ENCODE measurements at regions not wholly inside any gene's neighbourhood (a gene's known extent, or its start where the extent isn't known, plus 50 kb on each side); places are given as distances from the start of the nearest gene placed in this dataset.
"Not testable (repeated sequence)": the region's sequence is repeated elsewhere in the genome, so short reads cannot be mapped to it uniquely, and the experiment has no call there.

DNA sequence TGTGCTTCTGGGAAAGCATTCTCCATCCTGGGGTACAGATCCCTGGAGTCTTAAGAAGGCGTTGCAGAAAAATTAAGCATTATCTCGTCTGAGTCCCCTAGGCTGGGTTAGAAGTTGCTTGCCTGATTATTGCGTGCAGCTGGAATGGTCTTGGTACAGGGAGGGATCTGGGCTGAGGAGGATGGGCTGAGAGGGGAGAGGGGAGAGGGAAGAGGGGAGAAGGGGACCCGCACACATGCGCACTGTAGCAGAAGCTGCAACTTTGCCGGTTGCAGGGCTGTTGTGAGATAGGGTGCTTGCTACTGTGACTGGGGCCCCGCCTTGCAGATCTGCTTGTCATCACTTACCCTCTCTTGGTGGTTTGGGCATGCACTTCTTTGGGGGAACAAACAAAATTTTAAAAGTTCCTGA lies 316.8 kb downstream of the DLEU7 start:
- no peak for DNase-seq (ENCODE audit: low spot score)

DNA sequence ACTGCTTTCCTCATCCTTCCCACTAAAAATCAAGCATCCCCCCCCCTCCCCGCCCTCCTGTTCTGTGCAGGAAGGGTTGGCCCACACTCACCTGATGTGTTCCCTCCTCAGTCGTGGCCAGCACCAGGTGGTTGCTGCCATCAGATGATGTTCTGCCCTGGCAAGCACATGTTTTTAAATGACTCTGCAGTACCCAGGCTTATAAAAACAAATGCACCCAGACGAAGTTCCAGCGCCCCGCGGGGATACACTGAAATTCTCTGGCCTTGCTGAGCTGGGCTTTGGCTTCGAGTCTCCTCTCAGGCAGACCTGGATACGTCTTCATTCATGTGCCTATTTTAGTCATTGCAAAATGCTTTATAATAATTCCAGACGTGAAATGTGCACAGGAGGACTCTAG lies 316.3 kb downstream of the DLEU7 start:
- DNase-seq (ENCODE audit: low spot score): no peak

DNA sequence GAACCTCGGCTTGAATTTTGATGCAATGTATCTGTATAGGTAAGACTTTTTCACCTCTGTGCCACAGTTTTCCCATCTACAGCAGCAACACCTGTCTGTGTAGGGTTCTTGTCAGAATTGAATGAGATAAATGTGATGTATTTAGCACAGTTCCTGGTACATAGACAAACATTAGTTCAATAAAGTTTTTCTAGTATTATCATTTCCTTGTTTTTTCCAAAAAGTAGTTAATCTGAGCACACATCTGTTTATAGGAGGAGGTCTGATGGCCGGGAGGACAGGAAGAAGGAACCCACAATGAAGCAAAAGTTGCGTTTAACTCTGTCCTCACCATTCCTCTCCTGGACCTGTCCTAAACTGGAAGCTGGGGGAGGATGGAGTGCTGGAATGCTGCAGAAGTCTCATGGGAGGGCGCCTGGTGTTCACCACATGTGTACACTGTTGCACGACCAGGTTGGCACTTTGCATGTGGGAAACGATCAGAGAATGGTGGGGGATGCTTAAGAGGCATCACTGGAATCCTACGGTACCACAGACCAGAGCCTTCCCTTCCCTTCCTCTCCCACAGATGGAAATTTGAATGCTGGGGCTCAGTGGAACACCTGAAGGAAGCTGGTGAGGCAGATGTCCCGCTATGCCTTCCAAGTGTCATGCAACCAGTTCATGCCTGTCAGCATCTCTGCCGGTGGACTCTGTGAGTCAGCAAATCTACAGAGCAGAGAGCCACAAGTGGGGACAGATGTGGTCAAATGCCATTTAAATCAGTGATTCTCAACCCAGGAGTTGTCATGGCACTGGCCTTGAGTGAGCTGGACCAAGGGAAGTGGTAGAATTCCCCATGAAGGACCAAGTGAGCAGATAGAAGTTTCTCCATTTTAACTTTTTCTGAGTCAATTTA lies 315.6 kb downstream of the DLEU7 start:
- no peak for DNase-seq (ENCODE audit: low spot score)

- peak; percentile 87 for DNase-seq (ENCODE audit: low spot score)
Observed at GRCh38 chr13:50529154-50529882, 314.2 kb downstream of the DLEU7 start.

DNA sequence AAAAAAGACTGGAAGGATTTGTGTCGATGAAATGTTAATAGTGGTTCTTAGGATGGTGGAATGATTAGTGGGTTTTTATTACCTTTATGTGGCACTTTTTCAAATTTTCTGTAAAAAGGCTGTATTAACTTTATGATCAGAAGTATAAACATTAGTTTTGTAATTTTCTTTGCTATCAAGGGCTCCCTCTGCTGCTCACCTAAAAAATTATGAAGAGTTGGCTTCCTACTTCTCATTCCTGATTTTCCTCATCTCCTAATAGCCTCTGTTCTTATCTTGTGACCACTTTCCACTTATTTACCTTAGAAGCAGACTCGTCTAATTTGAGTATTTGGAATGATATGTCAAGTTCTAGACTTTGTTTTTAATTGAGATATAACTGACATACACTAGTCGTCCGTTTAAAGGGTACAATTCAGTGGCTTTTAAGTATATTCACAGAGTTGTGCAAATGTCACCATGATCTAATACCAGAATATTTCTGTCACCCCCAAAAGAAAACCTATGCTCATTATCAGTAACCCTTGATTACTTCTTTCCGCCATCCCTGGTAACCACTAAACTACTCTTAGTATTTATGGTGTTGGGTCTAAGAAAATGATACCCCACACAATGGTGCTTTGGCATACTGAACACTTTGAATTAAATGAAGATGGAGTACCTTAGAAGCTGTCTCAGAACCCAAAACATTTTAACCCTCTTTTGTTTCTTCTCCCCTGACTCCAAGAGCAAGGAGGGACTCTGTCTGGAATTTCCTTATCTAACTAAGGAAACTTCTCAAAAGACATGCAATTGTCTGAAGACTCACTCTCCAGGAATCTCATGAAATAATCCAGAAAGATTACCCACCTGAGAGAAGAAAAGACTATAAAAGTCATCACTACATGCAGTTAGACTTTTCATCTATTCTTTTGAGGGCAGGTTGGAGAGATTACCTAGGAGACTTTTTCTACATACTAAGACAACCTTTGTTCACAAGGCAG lies 311.3 kb downstream of the DLEU7 start:
- DNase-seq (ENCODE audit: low spot score): no peak

DNA sequence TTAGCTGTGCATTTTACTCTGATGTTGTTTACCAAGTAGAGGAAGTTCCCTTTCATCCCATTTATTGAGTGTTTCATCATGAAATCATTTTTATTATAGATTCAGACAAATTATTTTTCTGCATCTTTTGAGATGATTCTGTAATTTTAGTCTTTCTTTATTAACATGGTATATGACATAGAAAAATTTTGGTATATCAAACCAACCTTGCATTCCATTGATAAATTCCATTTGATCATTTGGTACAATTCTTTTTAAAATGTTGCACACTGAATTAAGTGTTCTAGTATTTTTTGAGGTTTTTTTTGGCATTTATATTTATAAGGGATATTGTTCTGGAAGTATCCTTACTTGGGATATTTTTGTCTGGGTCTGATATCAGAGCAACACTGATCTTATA lies 308.4 kb downstream of the DLEU7 start:
- no peak for DNase-seq (ENCODE audit: low spot score)

GRCh38 chr13:50537029-50537428 lies 306.5 kb downstream of the DLEU7 start:
- DNase-seq (ENCODE audit: low spot score): no peak

GRCh38 chr13:50539791-50540530 lies 303.5 kb downstream of the DLEU7 start:
- DNase-seq (ENCODE audit: low spot score): no peak

GRCh38 chr13:50543141-50543540 lies 300.4 kb downstream of the DLEU7 start:
- no peak for DNase-seq (ENCODE audit: low spot score)

DNA sequence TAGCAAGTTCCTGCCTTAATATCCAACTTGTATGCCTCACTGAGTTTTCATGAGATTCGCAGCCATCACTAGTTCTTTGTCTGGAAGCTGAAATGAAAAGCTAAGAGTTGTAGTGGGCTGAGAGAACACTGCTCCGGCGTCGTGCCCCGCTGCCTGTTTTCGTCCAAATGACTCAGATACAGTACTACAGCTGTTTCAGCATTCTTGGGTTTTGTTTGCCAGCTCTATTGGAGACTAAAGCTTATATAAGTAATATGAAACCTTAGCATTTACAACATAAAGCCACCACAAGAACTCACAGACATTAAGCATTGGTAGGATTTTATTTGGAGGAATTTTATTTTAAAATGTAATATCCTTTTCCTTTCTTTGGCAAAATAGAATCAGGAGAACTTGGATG lies 299.7 kb downstream of the DLEU7 start:
- no peak for DNase-seq (ENCODE audit: low spot score)

DNA sequence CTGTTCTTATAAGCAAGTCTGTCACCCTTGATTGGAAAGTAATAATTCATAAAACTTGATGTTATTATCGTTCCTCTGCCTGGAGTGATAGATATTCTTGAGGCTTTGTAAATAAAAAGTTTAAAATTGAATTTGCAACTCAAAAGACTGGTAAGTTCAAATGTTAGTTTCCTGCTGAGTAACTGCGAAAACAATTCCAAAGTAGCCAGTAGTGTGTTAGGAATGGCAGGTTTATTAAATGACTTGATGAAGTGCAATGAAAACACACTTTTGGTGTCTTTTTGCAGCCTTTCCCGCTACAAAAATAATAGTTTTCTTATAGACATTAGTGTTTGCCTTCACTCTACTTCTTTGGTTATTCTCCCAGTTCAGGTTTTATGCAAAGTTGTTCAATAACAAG lies 299.3 kb downstream of the DLEU7 start:
- DNase-seq (ENCODE audit: low spot score): no peak

GRCh38 chr13:50547175-50547574 lies 296.3 kb downstream of the DLEU7 start:
- not testable (repeated sequence) for DNase-seq (ENCODE audit: low spot score)

DNA sequence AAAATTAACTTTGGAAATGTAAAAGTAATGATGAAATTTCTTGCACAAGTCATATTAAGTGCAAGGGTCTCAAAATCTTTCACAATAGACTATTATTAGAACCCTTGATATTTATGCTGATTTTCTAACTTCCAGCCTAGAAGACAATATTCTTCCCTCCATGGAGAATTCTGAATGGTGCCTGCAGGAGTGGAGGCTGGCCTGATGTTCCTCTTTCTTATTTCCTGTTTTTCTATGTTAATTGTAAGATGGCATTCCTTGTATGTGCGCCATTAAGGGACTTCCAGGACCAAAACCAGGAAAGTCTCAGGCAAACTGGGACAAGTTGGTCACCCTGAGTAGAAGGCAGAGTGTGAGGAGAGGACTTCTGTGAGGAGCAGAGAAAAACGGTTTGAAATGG lies 294.9 kb downstream of the DLEU7 start:
- DNase-seq (ENCODE audit: low spot score): no peak

DNA sequence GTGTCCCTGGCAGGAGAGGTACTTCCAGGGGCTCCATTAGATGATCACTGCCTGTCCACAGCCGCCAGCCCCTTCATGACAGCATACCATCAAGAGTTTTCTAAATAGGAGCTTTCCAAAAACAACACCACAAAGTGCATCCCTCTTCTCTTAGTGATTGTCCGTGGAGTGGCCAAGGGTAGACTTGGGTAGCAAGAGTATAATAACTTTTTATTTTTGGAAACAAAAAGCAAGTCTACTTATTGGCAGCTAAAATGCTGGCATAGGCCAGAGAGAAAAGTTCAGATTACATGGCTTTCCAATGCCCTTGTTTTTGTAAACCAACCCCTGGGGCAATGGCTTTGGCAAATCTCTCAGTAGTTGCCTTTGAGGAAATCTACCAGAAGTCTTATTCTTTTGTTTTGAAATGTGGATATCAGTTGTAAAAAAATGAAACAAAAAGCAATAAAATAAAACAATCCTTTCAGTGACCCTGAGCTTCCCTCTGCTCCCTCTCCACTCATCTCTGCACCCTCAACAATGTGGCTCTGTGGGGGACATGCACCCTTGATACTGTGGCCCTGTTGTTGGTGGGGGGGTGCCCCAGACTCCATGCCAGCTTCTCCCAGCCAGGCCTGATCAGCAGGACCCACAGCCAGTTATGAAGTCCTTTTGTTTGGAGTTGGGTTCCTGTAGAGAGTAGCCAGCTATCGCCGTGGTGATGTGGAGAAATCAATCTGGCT lies 294.1 kb downstream of the DLEU7 start:
- no peak for DNase-seq (ENCODE audit: low spot score)

- no peak for DNase-seq (ENCODE audit: low spot score)
Observed at GRCh38 chr13:50550151-50550550, 293.3 kb downstream of the DLEU7 start.

DNA sequence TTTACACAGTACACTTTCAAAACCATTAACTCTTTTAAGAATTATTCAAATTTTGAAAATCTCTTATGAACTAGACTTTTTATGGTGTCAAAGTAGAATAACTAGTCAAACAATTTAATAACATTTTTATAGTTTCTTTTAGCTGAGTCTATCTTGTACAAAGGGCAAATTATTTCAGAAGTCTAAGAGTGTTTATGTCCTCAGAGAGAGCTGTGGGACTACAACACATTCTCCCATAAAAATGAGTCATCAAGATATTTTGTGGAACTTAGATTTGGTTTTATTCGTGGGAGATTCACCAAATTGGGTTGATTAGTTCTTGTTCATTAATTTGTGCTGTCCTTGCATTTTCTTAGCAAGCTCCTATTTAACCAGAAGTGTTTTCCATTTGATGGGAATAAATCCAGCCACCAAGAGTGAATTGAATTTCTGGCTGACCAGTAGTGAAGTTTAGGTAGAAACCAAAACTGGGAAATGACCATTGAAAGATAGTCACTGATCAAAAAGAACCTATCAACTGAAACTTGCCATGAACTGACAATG lies 291.0 kb downstream of the DLEU7 start:
- DNase-seq (ENCODE audit: low spot score): no peak

- DNase-seq (ENCODE audit: low spot score): no peak
Observed at GRCh38 chr13:50561739-50562138, 281.8 kb downstream of the DLEU7 start.

DNA sequence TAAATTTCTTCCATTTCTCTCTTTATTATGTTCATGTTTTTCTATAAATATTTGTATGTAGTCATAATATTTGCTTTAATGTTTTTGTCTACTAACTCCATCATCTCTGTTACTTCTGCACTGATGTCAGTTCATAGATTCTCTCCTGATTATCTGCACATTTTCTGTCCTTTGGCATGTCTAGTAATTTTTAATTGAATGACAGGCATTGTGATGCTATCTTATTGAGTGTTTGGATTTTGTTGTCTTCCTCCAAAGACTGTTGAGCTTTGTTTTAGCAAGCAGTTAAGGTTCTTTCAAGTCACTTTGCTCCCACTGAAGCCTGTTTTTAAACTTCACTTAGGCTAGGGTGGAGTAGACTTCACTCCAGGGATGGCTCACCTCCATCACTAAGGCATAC lies 276.8 kb downstream of the DLEU7 start:
- no peak for DNase-seq (ENCODE audit: low spot score)

DNA sequence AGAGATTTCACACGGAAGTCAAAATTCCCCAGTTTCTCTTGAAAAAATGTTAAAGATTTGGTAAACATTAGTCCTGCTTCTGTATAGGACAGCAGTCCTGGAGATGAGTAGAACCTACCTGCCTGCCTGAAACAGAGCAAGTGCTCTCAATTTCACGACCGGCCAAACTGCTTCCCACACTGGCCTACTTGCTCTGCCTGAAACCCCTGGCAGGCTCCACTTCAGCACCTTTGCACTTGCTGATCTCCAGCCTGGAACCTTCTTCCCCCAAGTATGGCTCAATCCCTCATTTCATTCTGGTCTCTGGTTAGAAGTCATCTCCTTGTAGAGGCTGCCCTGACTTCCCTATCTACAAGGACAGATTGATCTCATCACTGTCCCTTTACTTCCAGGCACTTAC lies 271.4 kb downstream of the DLEU7 start:
- DNase-seq (ENCODE audit: low spot score): no peak

DNA sequence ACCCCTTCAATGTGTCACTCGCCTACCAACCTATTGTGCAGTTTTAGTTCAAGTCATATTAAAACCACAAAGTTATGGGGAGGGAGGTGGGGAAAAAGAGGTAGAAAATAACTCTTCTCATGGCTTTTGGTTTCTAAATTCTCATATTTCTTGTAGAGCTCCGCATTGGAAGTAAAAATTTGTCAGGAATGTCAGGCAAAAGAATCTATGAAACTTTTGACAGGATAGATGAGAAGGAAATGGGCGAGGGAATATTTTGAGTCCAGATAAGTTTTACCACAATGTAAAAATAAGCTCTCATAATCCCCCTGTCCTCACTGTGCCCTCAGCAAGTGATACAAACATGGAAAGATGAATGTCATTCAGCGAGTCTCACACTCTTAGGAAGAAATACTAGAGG lies 270.4 kb downstream of the DLEU7 start:
- DNase-seq (ENCODE audit: low spot score): no peak

All from ureter (tissue), 1 donor.